ENCODE measurements at regions not wholly inside any gene's neighbourhood (a gene's known extent, or its start where the extent isn't known, plus 50 kb on each side); places are given as distances from the start of the nearest gene placed in this dataset.
A peak's percentile ranks its signal among the peaks of the same experiment; 100 is the strongest.

- no peaks in the 10 kb centered on the region for H3K27me3 ChIP-seq
- H3K4me1 ChIP-seq, result no peaks in the 10 kb centered on the region
- TF ChIP-seq POLR2AphosphoS5 (IDR thresholded peaks at IDR 0.05), result no peak
- TF ChIP-seq POLR2A (IDR thresholded peaks at IDR 0.05), result no peak
- TF ChIP-seq, protein P1, sequence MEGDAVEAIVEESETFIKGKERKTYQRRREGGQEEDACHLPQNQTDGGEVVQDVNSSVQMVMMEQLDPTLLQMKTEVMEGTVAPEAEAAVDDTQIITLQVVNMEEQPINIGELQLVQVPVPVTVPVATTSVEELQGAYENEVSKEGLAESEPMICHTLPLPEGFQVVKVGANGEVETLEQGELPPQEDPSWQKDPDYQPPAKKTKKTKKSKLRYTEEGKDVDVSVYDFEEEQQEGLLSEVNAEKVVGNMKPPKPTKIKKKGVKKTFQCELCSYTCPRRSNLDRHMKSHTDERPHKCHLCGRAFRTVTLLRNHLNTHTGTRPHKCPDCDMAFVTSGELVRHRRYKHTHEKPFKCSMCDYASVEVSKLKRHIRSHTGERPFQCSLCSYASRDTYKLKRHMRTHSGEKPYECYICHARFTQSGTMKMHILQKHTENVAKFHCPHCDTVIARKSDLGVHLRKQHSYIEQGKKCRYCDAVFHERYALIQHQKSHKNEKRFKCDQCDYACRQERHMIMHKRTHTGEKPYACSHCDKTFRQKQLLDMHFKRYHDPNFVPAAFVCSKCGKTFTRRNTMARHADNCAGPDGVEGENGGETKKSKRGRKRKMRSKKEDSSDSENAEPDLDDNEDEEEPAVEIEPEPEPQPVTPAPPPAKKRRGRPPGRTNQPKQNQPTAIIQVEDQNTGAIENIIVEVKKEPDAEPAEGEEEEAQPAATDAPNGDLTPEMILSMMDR (IDR thresholded peaks at IDR 0.05), result no peak
- intact Hi-C loops (cut with DNase I; ENCODE audit: low total_unique reads), result no loop called here
- H3K36me3 ChIP-seq, result no peaks in the 10 kb centered on the region
- H3K9me3 ChIP-seq, result peaks cover 0 to 4% of the 10 kb centered on the region in 2 donors
- H3K4me3 ChIP-seq, result no peak overlapping the region
- DNase-seq (ENCODE audit: low spot score in 2 of 2), result no peak
- H3K27ac ChIP-seq, result peak overlapping the region in 1 of 2 donors; percentile 69
Observed at GRCh38 chr6:80640176-80640575, 533.7 kb downstream of the BCKDHB start.

- DNase-seq (ENCODE audit: low spot score in 2 of 2), result no peak
- no peaks in the 10 kb centered on the region for H3K36me3 ChIP-seq
- H3K27ac ChIP-seq, result peak overlapping the region; percentile 68 to 69
- intact Hi-C loops (cut with DNase I; ENCODE audit: low total_unique reads), result no loop called here
- H3K9me3 ChIP-seq, result no peaks in the 10 kb centered on the region
- no peak for TF ChIP-seq POLR2A (IDR thresholded peaks at IDR 0.05)
- TF ChIP-seq, protein P1 (IDR thresholded peaks at IDR 0.05), result no peak
- TF ChIP-seq POLR2AphosphoS5 (IDR thresholded peaks at IDR 0.05), result no peak
- H3K4me1 ChIP-seq, result no peaks in the 10 kb centered on the region
- no peaks in the 10 kb centered on the region for H3K27me3 ChIP-seq
- H3K4me3 ChIP-seq, result no peak overlapping the region
Observed at GRCh38 chr6:80639181-80639629, 532.7 kb downstream of the BCKDHB start.

DNA sequence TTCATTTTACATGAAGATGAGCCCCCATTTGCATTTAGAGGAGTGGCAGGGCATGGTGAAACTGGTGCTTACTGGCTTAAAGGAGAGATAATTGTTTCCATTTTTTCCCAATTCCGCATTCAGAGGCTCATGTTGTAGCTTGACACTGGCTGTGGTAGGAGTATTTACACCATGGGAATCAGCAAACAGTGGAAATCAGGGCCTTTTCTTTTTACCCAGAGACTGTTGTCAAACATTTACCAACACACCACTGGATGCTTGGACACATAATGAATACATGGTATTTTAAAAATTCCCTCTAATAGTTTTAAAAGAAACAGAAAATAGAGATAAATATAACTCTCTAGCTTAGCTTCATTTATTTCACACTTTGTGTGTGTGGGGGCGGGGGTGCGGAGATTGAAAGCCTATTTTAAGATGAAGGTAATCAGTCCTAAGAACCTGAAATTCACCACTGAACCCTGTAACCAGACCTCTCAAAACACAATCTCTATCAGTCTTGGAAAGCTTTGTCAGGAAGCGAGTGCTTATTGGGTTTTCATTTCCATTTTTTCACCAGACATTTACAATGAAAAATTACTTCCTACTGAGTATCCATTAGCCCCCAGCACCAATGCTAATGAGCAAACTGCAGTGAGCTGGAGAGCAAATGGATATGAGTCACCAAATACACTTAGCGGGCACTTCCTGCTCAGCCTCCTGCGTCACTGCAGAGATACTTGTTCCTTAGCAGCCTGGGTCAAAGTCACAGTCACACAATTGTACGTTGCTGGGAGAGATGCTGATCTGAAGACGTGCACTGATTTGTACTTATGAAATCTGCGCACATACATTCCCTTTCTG, 532.0 kb downstream of the BCKDHB start:
- H3K9me3 ChIP-seq, result no peaks in the 10 kb centered on the region
- peak overlapping the region; percentile 68 to 69 for H3K27ac ChIP-seq
- H3K27me3 ChIP-seq, result no peaks in the 10 kb centered on the region
- H3K4me3 ChIP-seq, result no peak overlapping the region
- TF ChIP-seq, protein P1 (IDR thresholded peaks at IDR 0.05), result no peak
- TF ChIP-seq POLR2A (IDR thresholded peaks at IDR 0.05) (no peak), POLR2AphosphoS5 (IDR thresholded peaks at IDR 0.05) (no peak)
- intact Hi-C loops (cut with DNase I; ENCODE audit: low total_unique reads), result no loop called here
- no peaks in the 10 kb centered on the region for H3K36me3 ChIP-seq
- peak in 1 of 2 donors; percentile 63 for DNase-seq (ENCODE audit: low spot score in 2 of 2)
- no peaks in the 10 kb centered on the region for H3K4me1 ChIP-seq

DNA sequence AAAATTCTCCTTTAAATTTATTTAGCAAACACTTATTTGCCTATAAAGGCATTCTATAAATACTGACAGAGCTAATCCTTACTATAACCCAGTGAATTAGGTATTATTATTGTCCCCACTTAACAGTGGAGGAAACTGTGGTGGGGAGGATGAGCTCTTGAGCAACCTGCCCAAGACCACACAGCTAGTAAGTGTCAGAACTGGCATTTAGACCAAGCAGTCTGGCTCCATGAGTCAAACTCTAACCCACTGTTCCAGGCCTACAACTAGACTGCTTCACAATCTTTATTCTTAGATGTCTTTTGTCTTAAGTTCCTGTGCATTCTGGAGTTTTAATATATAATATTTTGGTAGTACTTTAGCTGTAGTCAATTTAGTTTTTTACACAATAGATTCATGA, 530.8 kb downstream of the BCKDHB start:
- H3K4me1 ChIP-seq, result no peaks in the 10 kb centered on the region

GRCh38 chr6:80636689-80637088, 530.2 kb downstream of the BCKDHB start:
- Histone ChIP-seq H3K27me3 (no peaks in the 10 kb centered on the region), H3K4me3 (no peak overlapping the region), H3K27ac (no peak overlapping the region), H3K36me3 (no peaks in the 10 kb centered on the region), H3K4me1 (no peaks in the 10 kb centered on the region), H3K9me3 (no peaks in the 10 kb centered on the region)
- no peak for DNase-seq (ENCODE audit: low spot score in 2 of 2)
- intact Hi-C loops (cut with DNase I; ENCODE audit: low total_unique reads), result no loop called here
- TF ChIP-seq POLR2AphosphoS5 (IDR thresholded peaks at IDR 0.05) (no peak), POLR2A (IDR thresholded peaks at IDR 0.05) (no peak)
- TF ChIP-seq, protein P1 (IDR thresholded peaks at IDR 0.05), result no peak

More for the DNA sequence above, 530.8 kb downstream of the BCKDHB start:
- H3K4me3 ChIP-seq, result no peak overlapping the region
- H3K36me3 ChIP-seq, result no peaks in the 10 kb centered on the region
- H3K9me3 ChIP-seq, result no peaks in the 10 kb centered on the region
- TF ChIP-seq, protein P1 (IDR thresholded peaks at IDR 0.05), result no peak
- TF ChIP-seq POLR2A (IDR thresholded peaks at IDR 0.05) (no peak), POLR2AphosphoS5 (IDR thresholded peaks at IDR 0.05) (no peak)
- intact Hi-C loops (cut with DNase I; ENCODE audit: low total_unique reads), result no loop called here
- H3K27me3 ChIP-seq, result no peaks in the 10 kb centered on the region
- no peak overlapping the region for H3K27ac ChIP-seq
- no peak for DNase-seq (ENCODE audit: low spot score in 2 of 2)
